Uterus (tissue), 2 donors: ENCODE measurements at regions not wholly inside any gene's neighbourhood (a gene's known extent, or its start where the extent isn't known, plus 50 kb on each side); places are given as distances from the start of the nearest gene placed in this dataset.
"Not testable (repeated sequence)": the region's sequence is repeated elsewhere in the genome, so short reads cannot be mapped to it uniquely, and the experiment has no call there.

ENCODE experiments used
- POLR2A ChIP-seq, 2 donors: fragments of 450-650 bp; IDR thresholded peaks; one replicate each; pipeline ENCODE4 v1.6.1; 2016; ENCODE audit warnings: antibody characterized with exemption in 2 of 2, mild to moderate bottlenecking in 1 of 2, moderate library complexity in 1 of 2
- TF ChIP-seq, protein P1 (sequence below), 4 experiments: fragments of 200-600 bp in 2 of 4; fragments of 450-650 bp in 2 of 4; sonication (generic) in 2 of 4; IDR thresholded peaks; one replicate each; pipeline ENCODE4 v1.5.1; 2016 to 2019; ENCODE audit warnings: antibody characterized with exemption in 4 of 4, mild to moderate bottlenecking in 2 of 4, moderate library complexity in 1 of 4

DNA sequence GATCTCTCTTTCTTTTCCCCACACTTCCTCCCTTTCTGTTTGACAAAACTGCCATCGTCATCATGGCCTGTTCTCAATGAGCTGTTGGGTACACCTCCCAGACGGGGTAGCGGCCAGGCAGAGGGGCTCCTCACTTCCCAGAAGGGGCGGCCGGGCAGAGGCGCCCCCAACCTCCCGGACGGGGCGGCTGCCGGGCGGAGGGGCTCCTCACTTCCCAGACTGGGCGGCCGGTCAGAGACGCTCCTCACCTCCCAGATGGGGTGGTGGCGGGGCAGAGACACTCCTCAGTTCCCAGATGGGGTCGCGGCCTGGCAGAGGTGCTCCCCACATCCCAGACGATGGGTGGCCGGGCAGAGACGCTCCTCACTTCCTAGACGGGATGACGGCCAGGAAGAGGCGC is 184.3 kb upstream of the FRMD6 start:
- TF ChIP-seq POLR2A (IDR thresholded peaks at IDR 0.05), result not testable (repeated sequence)
- TF ChIP-seq, protein P1, sequence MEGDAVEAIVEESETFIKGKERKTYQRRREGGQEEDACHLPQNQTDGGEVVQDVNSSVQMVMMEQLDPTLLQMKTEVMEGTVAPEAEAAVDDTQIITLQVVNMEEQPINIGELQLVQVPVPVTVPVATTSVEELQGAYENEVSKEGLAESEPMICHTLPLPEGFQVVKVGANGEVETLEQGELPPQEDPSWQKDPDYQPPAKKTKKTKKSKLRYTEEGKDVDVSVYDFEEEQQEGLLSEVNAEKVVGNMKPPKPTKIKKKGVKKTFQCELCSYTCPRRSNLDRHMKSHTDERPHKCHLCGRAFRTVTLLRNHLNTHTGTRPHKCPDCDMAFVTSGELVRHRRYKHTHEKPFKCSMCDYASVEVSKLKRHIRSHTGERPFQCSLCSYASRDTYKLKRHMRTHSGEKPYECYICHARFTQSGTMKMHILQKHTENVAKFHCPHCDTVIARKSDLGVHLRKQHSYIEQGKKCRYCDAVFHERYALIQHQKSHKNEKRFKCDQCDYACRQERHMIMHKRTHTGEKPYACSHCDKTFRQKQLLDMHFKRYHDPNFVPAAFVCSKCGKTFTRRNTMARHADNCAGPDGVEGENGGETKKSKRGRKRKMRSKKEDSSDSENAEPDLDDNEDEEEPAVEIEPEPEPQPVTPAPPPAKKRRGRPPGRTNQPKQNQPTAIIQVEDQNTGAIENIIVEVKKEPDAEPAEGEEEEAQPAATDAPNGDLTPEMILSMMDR (IDR thresholded peaks at IDR 0.05), result not testable (repeated sequence)
